Adrenal gland (tissue), 9 donors: ENCODE measurements at regions not wholly inside any gene's neighbourhood (a gene's known extent, or its start where the extent isn't known, plus 50 kb on each side); places are given as distances from the start of the nearest gene placed in this dataset.
"Not testable (repeated sequence)": the region's sequence is repeated elsewhere in the genome, so short reads cannot be mapped to it uniquely, and the experiment has no call there.

Experiments used
- DNase-seq, 7 donors: peaks; one replicate each; pipeline ENCODE4 v3.0.0-alpha.2; 2019 to 2020
- H3K27ac ChIP-seq, 5 donors: fragments of 200-600 bp; sonication (generic) in 4 of 5; 1 replicate in 3 of 5; 2 replicates in 2 of 5; pipeline versions ENCODE4 v1.5.1 to v1.8.0; 2016 to 2020; ENCODE audit warnings: mild to moderate bottlenecking in 1 of 5
- H3K27me3 ChIP-seq: fragments of 200-600 bp; 2 replicates; pipeline ENCODE4 v1.8.0; 2021
- H3K36me3 ChIP-seq, 2 donors: fragments of 200-600 bp; replicated peaks in 1 of 2; 1 replicate in 1 of 2; 2 replicates in 1 of 2; pipeline versions ENCODE4 v1.5.1 to v1.8.0; 2018 to 2022
- H3K4me1 ChIP-seq, 2 donors: fragments of 200-600 bp; replicated peaks in 1 of 2; 1 replicate in 1 of 2; 2 replicates in 1 of 2; pipeline versions ENCODE4 v1.5.1 to v1.8.0; 2018 to 2021
- H3K4me3 ChIP-seq, 4 donors: fragments of 200-600 bp; sonication (generic) in 3 of 4; one replicate each; pipeline ENCODE4 v1.5.1; 2016 to 2018
- H3K9me3 ChIP-seq, 3 donors: fragments of 200-600 bp; sonication (generic) in 1 of 3; replicated peaks in 1 of 3; 1 replicate in 2 of 3; 2 replicates in 1 of 3; pipeline versions ENCODE4 v1.5.1 to v1.8.0; 2016 to 2021
- POLR2A ChIP-seq, 2 donors: fragments of 450-650 bp; IDR thresholded peaks; one replicate each; pipeline ENCODE4 v1.6.1; 2017; ENCODE audit warnings: antibody characterized with exemption in 2 of 2, mild to moderate bottlenecking in 2 of 2, moderate library complexity in 1 of 2
- WGBS, 4 donors: extraction: QIAGEN DNeasy Blood & Tissue Kit in 2 of 4; methylation state at CpG; one replicate each; pipeline versions ENCODE4 v1.1.5 to v1.1.7; 2013 to 2017; 5-methylcytosine and 5-hydroxymethylcytosine counted together
- intact Hi-C, 2 donors: fragments of 100-400 bp; cut with DNase I; formaldehyde crosslinking; loops; one replicate each; pipeline versions ENCODE4 v1.14.1 to v1.15.0; 2022 to 2023
- TF ChIP-seq, protein P1 (sequence below), 6 experiments: fragments of 450-650 bp in 4 of 6; fragments of 200-600 bp in 2 of 6; sonication (generic) in 1 of 6; IDR thresholded peaks; 1 replicate in 5 of 6; 2 replicates in 1 of 6; pipeline versions ENCODE4 v1.5.1 to v1.8.0; 2016 to 2021; ENCODE audit warnings: antibody characterized with exemption in 6 of 6, mild to moderate bottlenecking in 2 of 6, moderate library complexity in 1 of 6
- donor health status: healthy with polysubstance abuse.
- donor health status: Bipolar disorder and iron deficiency.
- donor health status: DM: yes; HTN: yes; CAD: no.
- donor health status: DM: no; HTN: no; CAD: no.
- donor health status: DM: no; HTN: no; CAD: no.

DNA sequence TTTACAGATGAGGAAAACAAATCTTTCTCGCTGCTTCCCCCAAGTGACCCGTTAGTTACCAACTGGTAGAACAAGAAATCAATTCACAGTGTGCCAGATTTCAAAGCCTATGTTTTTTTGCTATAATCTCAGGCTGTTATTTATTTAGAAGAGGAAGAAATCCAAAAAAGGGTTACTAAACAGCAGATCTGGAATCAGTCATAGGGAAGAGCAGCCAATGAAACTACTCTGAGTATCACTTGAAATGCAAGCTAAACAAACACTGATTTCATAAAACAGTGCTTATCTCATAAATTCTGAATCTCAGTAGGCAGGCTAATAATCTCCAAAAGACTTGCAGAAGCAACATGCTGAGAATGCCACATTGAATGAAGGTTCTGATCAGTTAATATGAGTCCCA lies 829.5 kb upstream of the ACO1 start:
- TF ChIP-seq, protein P1, sequence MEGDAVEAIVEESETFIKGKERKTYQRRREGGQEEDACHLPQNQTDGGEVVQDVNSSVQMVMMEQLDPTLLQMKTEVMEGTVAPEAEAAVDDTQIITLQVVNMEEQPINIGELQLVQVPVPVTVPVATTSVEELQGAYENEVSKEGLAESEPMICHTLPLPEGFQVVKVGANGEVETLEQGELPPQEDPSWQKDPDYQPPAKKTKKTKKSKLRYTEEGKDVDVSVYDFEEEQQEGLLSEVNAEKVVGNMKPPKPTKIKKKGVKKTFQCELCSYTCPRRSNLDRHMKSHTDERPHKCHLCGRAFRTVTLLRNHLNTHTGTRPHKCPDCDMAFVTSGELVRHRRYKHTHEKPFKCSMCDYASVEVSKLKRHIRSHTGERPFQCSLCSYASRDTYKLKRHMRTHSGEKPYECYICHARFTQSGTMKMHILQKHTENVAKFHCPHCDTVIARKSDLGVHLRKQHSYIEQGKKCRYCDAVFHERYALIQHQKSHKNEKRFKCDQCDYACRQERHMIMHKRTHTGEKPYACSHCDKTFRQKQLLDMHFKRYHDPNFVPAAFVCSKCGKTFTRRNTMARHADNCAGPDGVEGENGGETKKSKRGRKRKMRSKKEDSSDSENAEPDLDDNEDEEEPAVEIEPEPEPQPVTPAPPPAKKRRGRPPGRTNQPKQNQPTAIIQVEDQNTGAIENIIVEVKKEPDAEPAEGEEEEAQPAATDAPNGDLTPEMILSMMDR (IDR thresholded peaks at IDR 0.05) = no peak
- TF ChIP-seq POLR2A (IDR thresholded peaks at IDR 0.05) = no peak
- H3K27me3 ChIP-seq = no peaks in the 10 kb centered on the region
- no peaks in the 10 kb centered on the region for H3K4me1 ChIP-seq
- no peak overlapping the region for H3K27ac ChIP-seq
- H3K36me3 ChIP-seq = no peaks in the 10 kb centered on the region
- no peak overlapping the region for H3K4me3 ChIP-seq
- DNase-seq = no peak
- intact Hi-C loops = no loop called here
- H3K9me3 ChIP-seq = no peaks in the 10 kb centered on the region
- WGBS, 4 donors = 81 to 95% (median 89%) methylated on average over 2 of the region's 2 CpGs

DNA sequence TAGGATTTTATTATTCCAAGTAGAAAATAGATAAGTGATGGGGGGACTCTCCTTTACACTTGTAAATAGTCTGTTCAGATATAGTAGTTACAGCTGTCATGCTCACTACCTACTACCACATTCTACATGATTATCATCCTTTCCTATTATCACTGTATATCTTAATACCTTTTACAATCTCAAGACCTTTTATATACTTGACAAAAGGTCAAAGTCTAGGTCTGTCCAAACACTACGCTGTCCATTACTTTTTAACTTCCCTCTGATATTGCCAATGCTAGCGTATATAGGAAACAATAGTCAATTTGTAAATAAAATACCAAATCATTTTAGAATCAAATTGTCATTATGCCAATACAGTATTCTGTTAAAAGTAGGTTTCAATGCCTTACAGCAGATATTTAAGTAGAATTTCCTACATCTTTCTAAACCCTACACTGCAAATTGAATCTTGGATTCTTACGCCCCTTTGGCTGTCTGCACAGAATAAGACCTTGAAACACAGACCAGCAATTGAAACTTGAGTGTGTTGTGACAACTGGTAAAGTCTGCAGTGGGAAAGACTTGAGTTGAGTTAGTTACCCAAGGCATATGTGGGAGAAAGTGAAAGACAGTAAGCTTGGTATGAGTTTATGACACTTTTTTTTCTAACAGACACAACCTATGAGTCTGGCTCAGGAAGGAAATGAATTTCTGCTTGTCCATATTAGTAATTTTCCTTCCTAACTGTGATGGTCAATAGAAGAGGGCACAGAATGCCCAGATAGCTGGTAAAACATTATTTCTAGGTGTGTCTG lies 827.6 kb upstream of the ACO1 start:
- H3K27me3 ChIP-seq = no peaks in the 10 kb centered on the region
- WGBS, 4 donors = 88 to 95% (median 92%) methylated on average over 3 of the region's 3 CpGs
- no peak overlapping the region for H3K4me3 ChIP-seq
- no peak for TF ChIP-seq POLR2A (IDR thresholded peaks at IDR 0.05)
- TF ChIP-seq, protein P1 (IDR thresholded peaks at IDR 0.05) = no peak
- H3K27ac ChIP-seq = no peak overlapping the region
- H3K36me3 ChIP-seq = no peaks in the 10 kb centered on the region
- H3K4me1 ChIP-seq = no peaks in the 10 kb centered on the region
- DNase-seq = no peak
- H3K9me3 ChIP-seq = no peaks in the 10 kb centered on the region
- intact Hi-C loops = no loop called here

DNA sequence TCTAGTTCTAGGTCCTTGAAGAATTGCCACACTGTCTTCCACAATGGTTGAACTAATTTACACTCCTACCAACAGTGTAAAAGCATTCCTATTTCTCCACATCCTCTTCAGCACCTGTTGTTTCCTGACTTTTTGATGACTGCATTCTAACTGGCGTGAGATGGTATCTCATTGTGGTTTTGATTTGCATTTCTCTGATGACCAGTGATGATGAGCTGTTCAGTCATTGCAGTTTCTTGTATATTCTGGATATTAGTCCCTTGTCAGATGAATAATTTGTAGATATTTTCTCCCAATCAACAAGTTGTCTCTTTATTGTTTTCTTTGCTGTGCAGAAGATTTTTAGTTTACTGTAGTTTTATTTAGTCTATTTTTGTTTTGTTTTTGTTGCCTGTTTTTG lies 812.3 kb upstream of the ACO1 start:
- H3K27ac ChIP-seq, H3K9me3 ChIP-seq, H3K36me3 ChIP-seq, intact Hi-C loops, H3K27me3 ChIP-seq, H3K4me1 ChIP-seq, H3K4me3 ChIP-seq, DNase-seq: not testable (repeated sequence)
- WGBS, 4 donors = 85 to 93% (median 90%) methylated on average over 1 of the region's 1 CpG

DNA sequence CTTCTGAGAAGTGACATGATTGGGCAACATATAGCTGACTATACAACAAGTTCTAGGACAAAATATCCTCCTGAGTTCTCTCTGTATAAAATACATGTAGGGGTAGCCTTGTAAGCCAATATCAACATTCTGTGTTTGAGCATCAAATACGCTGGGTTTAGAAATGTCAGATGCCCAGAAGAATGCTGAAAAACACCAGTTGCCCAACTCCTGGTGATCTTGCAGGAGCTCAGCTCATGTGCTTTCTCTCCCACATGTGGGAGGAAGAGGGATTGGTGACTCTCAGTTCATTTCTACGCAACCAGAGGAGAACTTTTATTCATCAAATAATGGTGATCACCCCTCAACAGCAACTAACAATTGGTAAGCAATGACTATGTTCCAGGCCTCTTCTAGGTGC lies 810.9 kb upstream of the ACO1 start:
- no peak for TF ChIP-seq POLR2A (IDR thresholded peaks at IDR 0.05)
- H3K27me3 ChIP-seq = no peaks in the 10 kb centered on the region
- H3K4me3 ChIP-seq = no peak overlapping the region
- no peak overlapping the region for H3K27ac ChIP-seq
- intact Hi-C loops = no loop called here
- DNase-seq = no peak
- WGBS, 4 donors = 80 to 97% (median 87%) methylated on average over 2 of the region's 2 CpGs
- H3K36me3 ChIP-seq = no peaks in the 10 kb centered on the region
- H3K4me1 ChIP-seq = no peaks in the 10 kb centered on the region
- no peaks in the 10 kb centered on the region for H3K9me3 ChIP-seq

DNA sequence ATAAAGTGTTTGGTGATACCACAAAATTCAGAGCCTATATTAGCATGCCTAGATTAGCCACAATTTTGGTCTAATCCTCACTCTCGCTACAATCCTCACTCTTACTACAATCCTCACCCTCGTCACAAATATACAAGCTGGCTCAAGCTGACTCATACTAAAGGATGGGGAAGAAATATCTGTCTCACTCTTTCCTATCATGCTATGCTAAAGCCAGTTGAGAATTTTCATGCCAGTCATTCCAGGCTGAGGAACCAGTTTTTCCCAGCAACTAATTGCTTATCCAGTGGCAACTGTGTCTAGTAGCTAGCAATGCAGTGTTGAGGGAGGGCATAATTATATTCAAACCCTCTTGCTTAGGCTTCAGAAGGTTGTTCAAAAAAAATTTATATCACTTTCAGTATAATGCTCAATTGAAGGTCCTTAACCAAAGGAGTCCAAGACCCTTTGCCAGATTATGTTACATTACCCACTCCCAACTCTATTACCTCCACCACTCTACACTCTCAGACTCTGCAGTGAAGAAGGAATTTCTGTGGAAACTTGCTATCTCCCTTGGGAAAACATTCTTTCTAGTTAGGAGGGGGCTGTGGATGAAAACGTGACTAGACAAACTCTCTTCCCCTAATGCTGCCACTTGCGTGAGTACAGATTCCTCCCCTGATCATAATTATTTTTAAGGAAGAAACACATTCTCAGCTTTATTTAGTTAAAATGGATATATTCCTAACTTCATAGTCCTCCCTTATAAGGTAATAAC lies 810.3 kb upstream of the ACO1 start:
- intact Hi-C loops = no loop called here
- Histone ChIP-seq H3K27me3 (no peaks in the 10 kb centered on the region), H3K4me3 (no peak overlapping the region), H3K36me3 (no peaks in the 10 kb centered on the region), H3K27ac (no peak overlapping the region), H3K4me1 (no peaks in the 10 kb centered on the region), H3K9me3 (no peaks in the 10 kb centered on the region)
- TF ChIP-seq POLR2A (IDR thresholded peaks at IDR 0.05) = no peak
- TF ChIP-seq, protein P1 (IDR thresholded peaks at IDR 0.05) = no peak
- no peak for DNase-seq
- 73 to 84% (median 77%) methylated on average over 4 of the region's 4 CpGs for WGBS, 4 donors
